ENCODE measurements at regions not wholly inside any gene's neighbourhood (a gene's known extent, or its start where the extent isn't known, plus 50 kb on each side); places are given as distances from the start of the nearest gene placed in this dataset.

DNA sequence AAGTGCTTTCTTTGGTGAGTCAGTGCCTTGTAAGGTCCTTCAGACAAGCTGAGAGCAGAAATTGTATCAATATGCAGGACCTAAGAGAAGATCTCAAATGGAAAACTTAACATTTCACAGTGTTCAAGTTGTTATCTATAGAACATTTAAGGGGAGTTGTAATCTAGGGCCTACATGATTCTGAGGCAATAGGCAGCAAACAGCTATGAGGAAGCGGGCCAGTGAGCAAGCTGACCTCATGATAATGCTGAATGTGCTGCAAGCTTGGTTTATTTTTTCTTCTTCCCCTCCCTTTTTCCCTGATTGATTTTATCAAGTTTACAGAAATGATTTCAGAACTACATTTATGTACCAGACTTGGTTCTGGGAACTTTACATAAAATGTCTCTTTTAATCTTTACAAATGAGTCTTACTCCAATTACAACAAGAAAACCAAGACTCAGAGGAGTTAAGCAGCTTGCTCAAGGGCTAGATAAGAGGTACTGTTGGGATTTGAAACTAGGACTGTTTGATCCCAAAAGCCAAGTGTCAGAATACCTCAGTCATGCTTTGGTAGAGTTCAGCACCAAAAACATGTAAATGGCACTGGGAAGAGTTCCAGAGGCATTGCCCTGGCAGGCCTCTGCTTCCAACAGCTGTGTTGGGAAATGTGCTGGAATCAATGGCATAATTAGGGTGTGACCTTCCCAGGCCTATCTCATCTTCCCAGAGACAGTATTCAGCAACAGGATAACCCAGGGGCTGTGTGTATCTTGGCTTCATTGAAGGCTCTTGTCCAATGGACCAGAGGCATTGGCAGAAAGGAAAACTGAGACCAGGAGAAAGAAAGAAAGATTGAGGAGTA is 130.1 kb downstream of the LRRC70 start:
- no peaks in the 10 kb centered on the region for H3K36me3 ChIP-seq (ENCODE audit: control insufficient read depth in 2 of 4, insufficient read depth in 4 of 4, low read length in 3 of 4)
- DNase-seq (ENCODE audit: low read depth in 1 of 2, low spot score in 2 of 2) (no peak), FAIRE-seq (no peak)
- no peak overlapping the region for H2BK15ac ChIP-seq (ENCODE audit: low read length)
- H3K23me2 ChIP-seq (ENCODE audit: low read depth, low read length) = no peaks in the 10 kb centered on the region
- no peaks in the 10 kb centered on the region for H3K79me1 ChIP-seq (ENCODE audit: low read depth, low read length)
- H3K23ac ChIP-seq (ENCODE audit: insufficient read length) = no peak overlapping the region
- H4K20me1 ChIP-seq (replicated peaks in 1 of 2; ENCODE audit: control insufficient read depth in 1 of 2, insufficient read depth in 2 of 2, low read length in 2 of 2) = no peaks in the 10 kb centered on the region
- H3K14ac ChIP-seq (ENCODE audit: insufficient read length) = no peak overlapping the region
- H3K4me2 ChIP-seq (ENCODE audit: insufficient read depth in 1 of 2, low read depth in 2 of 2, low read length in 2 of 2) = no peak overlapping the region
- CTCF ChIA-PET (ENCODE audit: partially characterized antibody) = interaction anchor here (1.2 to 3.3 kb wide), 3 partner anchors 11 to 14 kb away, joined by 4 to 20 read pairs (median 5); no protein-coding TSS in a partner anchor
- no peaks in the 10 kb centered on the region for H3K9me3 ChIP-seq (ENCODE audit: insufficient read depth in 2 of 2, low read depth in 1 of 2, low read length in 1 of 2)
- no peak overlapping the region for H3K4ac ChIP-seq (replicated peaks; ENCODE audit: insufficient read length, low read depth, low read length)
- no peaks in the 10 kb centered on the region for H3K27me3 ChIP-seq (replicated peaks in 1 of 4; ENCODE audit: control insufficient read depth in 3 of 4, extremely low read depth in 1 of 4, insufficient read depth in 3 of 4, low read length in 3 of 4)
- no peak overlapping the region for H4K5ac ChIP-seq (ENCODE audit: insufficient read length, low read depth, low read length)
- H2BK120ac ChIP-seq (replicated peaks; ENCODE audit: low read depth, low read length) = no peak overlapping the region
- no peaks in the 10 kb centered on the region for H3K4me1 ChIP-seq (replicated peaks in 1 of 4; ENCODE audit: control insufficient read depth in 3 of 4, insufficient read depth in 4 of 4, low read length in 3 of 4)
- H2BK12ac ChIP-seq (ENCODE audit: low read depth, low read length) = no peak overlapping the region
- no peak overlapping the region for H2BK5ac ChIP-seq (ENCODE audit: low read depth, low read length)
- H2AFZ ChIP-seq (ENCODE audit: low read length) = no peak overlapping the region
- H3K9ac ChIP-seq (replicated peaks in 1 of 4; ENCODE audit: extremely low read depth in 1 of 4, low read depth in 3 of 4, low read length in 3 of 4) = no peak overlapping the region
- POLR2A ChIA-PET (ENCODE audit: partially characterized antibody) = no interaction called here
- no peaks in the 10 kb centered on the region for H3K79me2 ChIP-seq (ENCODE audit: control insufficient read depth in 1 of 2, insufficient read depth in 2 of 2, low read length in 2 of 2)
- WGBS, 2 experiments (ENCODE audit: extremely low coverage in 1 of 2, insufficient coverage in 1 of 2, insufficient read length in 1 of 2, insufficient replicate concordance in 2 of 2, low coverage in 1 of 2, low lambda C conversion rate in 2 of 2, missing lambda C conversion rate in 1 of 2) = 77% methylated on average over 1 of the region's 1 CpG; no CpG with 5 or more reads in 1 of the 2 experiments
- H2AK5ac ChIP-seq (ENCODE audit: low read depth, low read length) = no peak overlapping the region
- no peak overlapping the region for H4K8ac ChIP-seq (ENCODE audit: extremely low read depth, insufficient read depth, low read length)
- no peak overlapping the region for H3K4me3 ChIP-seq (ENCODE audit: extremely low read depth in 1 of 4, insufficient read depth in 2 of 4, low read depth in 3 of 4, low read length in 4 of 4)
- H2BK20ac ChIP-seq (ENCODE audit: low read length) = no peak overlapping the region
- H4K91ac ChIP-seq (replicated peaks; ENCODE audit: insufficient read length, low read length) = no peak overlapping the region
- H3K27ac ChIP-seq (ENCODE audit: low read depth, low read length) = no peak overlapping the region
- H3K56ac ChIP-seq (replicated peaks; ENCODE audit: insufficient read length, low read depth, low read length) = no peak overlapping the region
- no peak overlapping the region for H3K18ac ChIP-seq (ENCODE audit: extremely low read depth, low read length)
- TF ChIP-seq TAF7 (optimal IDR thresholded peaks at IDR 0.05; ENCODE audit: borderline replicate concordance, low read depth, low read length) = no peak

Measured in H1 (cell line).